ENCODE measurements at regions not wholly inside any gene's neighbourhood (a gene's known extent, or its start where the extent isn't known, plus 50 kb on each side); places are given as distances from the start of the nearest gene placed in this dataset.

DNA sequence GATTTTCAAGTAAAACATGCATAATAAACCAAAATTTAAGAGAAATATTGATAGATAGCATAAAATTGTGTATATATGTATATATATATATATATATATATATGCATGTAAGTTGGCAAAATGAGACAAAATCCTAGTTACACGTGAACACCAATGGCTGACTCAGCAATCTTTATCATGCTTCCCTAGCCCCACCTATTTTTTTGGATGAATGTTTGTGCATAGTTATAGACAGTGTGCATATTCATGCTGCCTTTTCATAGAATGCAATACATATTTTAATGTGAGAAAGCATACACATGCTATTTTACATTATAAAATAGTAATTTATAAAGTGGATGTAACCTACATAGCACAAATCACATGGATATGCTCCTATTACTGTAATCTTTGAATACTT, 230.3 kb downstream of the SH2D4B start:
- TF ChIP-seq, protein P1, sequence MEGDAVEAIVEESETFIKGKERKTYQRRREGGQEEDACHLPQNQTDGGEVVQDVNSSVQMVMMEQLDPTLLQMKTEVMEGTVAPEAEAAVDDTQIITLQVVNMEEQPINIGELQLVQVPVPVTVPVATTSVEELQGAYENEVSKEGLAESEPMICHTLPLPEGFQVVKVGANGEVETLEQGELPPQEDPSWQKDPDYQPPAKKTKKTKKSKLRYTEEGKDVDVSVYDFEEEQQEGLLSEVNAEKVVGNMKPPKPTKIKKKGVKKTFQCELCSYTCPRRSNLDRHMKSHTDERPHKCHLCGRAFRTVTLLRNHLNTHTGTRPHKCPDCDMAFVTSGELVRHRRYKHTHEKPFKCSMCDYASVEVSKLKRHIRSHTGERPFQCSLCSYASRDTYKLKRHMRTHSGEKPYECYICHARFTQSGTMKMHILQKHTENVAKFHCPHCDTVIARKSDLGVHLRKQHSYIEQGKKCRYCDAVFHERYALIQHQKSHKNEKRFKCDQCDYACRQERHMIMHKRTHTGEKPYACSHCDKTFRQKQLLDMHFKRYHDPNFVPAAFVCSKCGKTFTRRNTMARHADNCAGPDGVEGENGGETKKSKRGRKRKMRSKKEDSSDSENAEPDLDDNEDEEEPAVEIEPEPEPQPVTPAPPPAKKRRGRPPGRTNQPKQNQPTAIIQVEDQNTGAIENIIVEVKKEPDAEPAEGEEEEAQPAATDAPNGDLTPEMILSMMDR (IDR thresholded peaks at IDR 0.05), result no peak
- TF ChIP-seq POLR2A (IDR thresholded peaks at IDR 0.05; ENCODE audit: low read depth) (no peak), EP300 (IDR thresholded peaks at IDR 0.05) (no peak), POLR2AphosphoS5 (IDR thresholded peaks at IDR 0.05) (no peak)

Measured in esophagus muscularis mucosa (tissue), 4 donors.